H9 (cell line): ENCODE measurements at regions not wholly inside any gene's neighbourhood (a gene's known extent, or its start where the extent isn't known, plus 50 kb on each side); places are given as distances from the start of the nearest gene placed in this dataset.

Experiments
- DNase-seq: peaks from one replicate; pipeline ENCODE4 v3.0.0-alpha.2; 2017
- H2AFZ ChIP-seq: one replicate; pipeline ENCODE4 v1.6.1; 2013; ENCODE audit warnings: mild to moderate bottlenecking, low read length, control low read depth, moderate library complexity
- H2AK5ac ChIP-seq: 2 replicates; pipeline ENCODE4 v1.6.1; 2013; ENCODE audit warnings: low read length, control low read depth, mixed read lengths; ENCODE audit not compliant: insufficient read length
- H2BK120ac ChIP-seq: one replicate; pipeline ENCODE4 v1.6.1; 2013; ENCODE audit warnings: low read depth, mild to moderate bottlenecking, low read length, control low read depth, inconsistent platforms; ENCODE audit not compliant: poor library complexity, severe bottlenecking
- H2BK12ac ChIP-seq: 2 replicates; pipeline ENCODE4 v1.6.1; 2013; ENCODE audit warnings: low read length, control low read depth, mixed read lengths, low read depth; ENCODE audit not compliant: insufficient read length
- H2BK15ac ChIP-seq: 2 replicates; pipeline ENCODE4 v1.6.1; 2013; ENCODE audit warnings: low read depth, low read length, control low read depth
- H2BK20ac ChIP-seq: one replicate; pipeline ENCODE4 v1.6.1; 2013; ENCODE audit warnings: low read depth, mild to moderate bottlenecking, low read length, control low read depth, inconsistent platforms; ENCODE audit not compliant: poor library complexity, severe bottlenecking
- H2BK5ac ChIP-seq: 2 replicates; pipeline ENCODE4 v1.6.1; 2013; ENCODE audit warnings: low read length, control low read depth, mixed read lengths; ENCODE audit not compliant: insufficient read length
- H3K14ac ChIP-seq: 2 replicates; pipeline ENCODE4 v1.6.1; 2013; ENCODE audit warnings: low read length, control low read depth; ENCODE audit not compliant: insufficient read depth
- H3K18ac ChIP-seq: 2 replicates; pipeline ENCODE4 v1.6.1; 2013; ENCODE audit warnings: low read depth, mild to moderate bottlenecking, mixed read lengths, low read length, control low read depth; ENCODE audit not compliant: insufficient read length
- H3K23ac ChIP-seq: 2 replicates; pipeline ENCODE4 v1.6.1; 2013; ENCODE audit warnings: low read length, control low read depth, mixed read lengths, low read depth; ENCODE audit not compliant: insufficient read length
- H3K23me2 ChIP-seq: 2 replicates; pipeline ENCODE4 v1.6.1; 2013; ENCODE audit warnings: low read depth, mild to moderate bottlenecking, mixed read lengths, low read length, control low read depth; ENCODE audit not compliant: insufficient read length, poor library complexity, severe bottlenecking
- H3K27ac ChIP-seq: 2 replicates; pipeline ENCODE4 v1.5.1; 2013; ENCODE audit warnings: low read length, control low read depth, mixed read lengths, low read depth; ENCODE audit not compliant: insufficient read length
- H3K27me3 ChIP-seq: 2 replicates; pipeline ENCODE4 v1.6.1; 2013; ENCODE audit warnings: low read length, control low read depth, inconsistent platforms; ENCODE audit not compliant: insufficient read depth
- H3K4ac ChIP-seq: 2 replicates; pipeline ENCODE4 v1.6.1; 2013; ENCODE audit warnings: low read depth, mild to moderate bottlenecking, control low read depth, inconsistent platforms, low read length, moderate library complexity
- H3K4me1 ChIP-seq: 2 replicates; pipeline ENCODE4 v1.6.1; 2013; ENCODE audit warnings: low read length, control low read depth, inconsistent platforms; ENCODE audit not compliant: insufficient read depth
- H3K4me2 ChIP-seq: 2 replicates; pipeline ENCODE4 v1.6.1; 2013; ENCODE audit warnings: low read length, control low read depth, mixed read lengths; ENCODE audit not compliant: insufficient read length, insufficient read depth
- H3K56ac ChIP-seq: 2 replicates; pipeline ENCODE4 v1.6.1; 2013; ENCODE audit warnings: low read depth, mild to moderate bottlenecking, mixed read lengths, low read length, control low read depth; ENCODE audit not compliant: insufficient read length
- H3K79me1 ChIP-seq: 2 replicates; pipeline ENCODE4 v1.6.1; 2013; ENCODE audit warnings: low read depth, mild to moderate bottlenecking, moderate library complexity, low read length, control low read depth, inconsistent platforms; ENCODE audit not compliant: insufficient read depth, poor library complexity, severe bottlenecking
- H3K79me2 ChIP-seq: 2 replicates; pipeline ENCODE4 v1.6.1; 2013; ENCODE audit warnings: low read length, control low read depth, inconsistent platforms; ENCODE audit not compliant: insufficient read depth
- H3K9ac ChIP-seq: 2 replicates; pipeline ENCODE4 v1.6.1; 2013; ENCODE audit warnings: low read length, control low read depth, mixed read lengths; ENCODE audit not compliant: insufficient read length; ENCODE audit errors: extremely low read depth
- H3K9me3 ChIP-seq: one replicate; pipeline ENCODE4 v1.6.1; 2013; ENCODE audit warnings: low read depth, low read length, inconsistent platforms; ENCODE audit not compliant: control insufficient read depth
- H3T11ph ChIP-seq: one replicate; pipeline ENCODE4 v1.6.1; 2013; ENCODE audit warnings: mild to moderate bottlenecking, low read length, control low read depth, inconsistent platforms
- H4K20me1 ChIP-seq: one replicate; pipeline ENCODE4 v1.6.1; 2013; ENCODE audit not compliant: control insufficient read depth, insufficient read length, insufficient read depth
- H4K5ac ChIP-seq: 2 replicates; pipeline ENCODE4 v1.6.1; 2013; ENCODE audit warnings: low read depth, mild to moderate bottlenecking, mixed read lengths, low read length, control low read depth; ENCODE audit not compliant: insufficient read length
- H4K8ac ChIP-seq: replicated peaks from 2 replicates; pipeline ENCODE4 v1.6.1; 2013; ENCODE audit warnings: low read length, control low read depth, mixed read lengths, low read depth; ENCODE audit not compliant: insufficient read length
- H4K91ac ChIP-seq: 2 replicates; pipeline ENCODE4 v1.6.1; 2013; ENCODE audit warnings: low read depth, mild to moderate bottlenecking, moderate library complexity, mixed read lengths, low read length, control low read depth; ENCODE audit not compliant: insufficient read length
- H3K27ac Mint-ChIP-seq, 3 experiments: 2 replicates in 2 of 3; 3 replicates in 1 of 3; pipeline ENCODE4 v1.8.0; 2020 to 2021; ENCODE audit warnings: mixed read lengths in 3 of 3, mild to moderate bottlenecking in 1 of 3, moderate library complexity in 1 of 3
- H3K27me3 Mint-ChIP-seq: 2 replicates; pipeline ENCODE4 v1.8.0; 2021; ENCODE audit warnings: low read depth, mild to moderate bottlenecking, moderate library complexity, mixed read lengths
- H3K36me3 Mint-ChIP-seq, 3 experiments: 2 replicates in 2 of 3; 3 replicates in 1 of 3; pipeline ENCODE4 v1.8.0; 2020 to 2021; ENCODE audit warnings: low read depth in 3 of 3, mixed read lengths in 3 of 3; ENCODE audit not compliant: insufficient read depth in 1 of 3
- H3K4me1 Mint-ChIP-seq, 2 experiments: 2 replicates each; pipeline ENCODE4 v1.8.0; 2020; ENCODE audit warnings: mixed read lengths in 2 of 2
- H3K4me3 Mint-ChIP-seq, 2 experiments: 2 replicates in 1 of 2; 3 replicates in 1 of 2; pipeline ENCODE4 v1.8.0; 2020 to 2021; ENCODE audit warnings: mild to moderate bottlenecking in 2 of 2, mixed read lengths in 2 of 2, moderate library complexity in 1 of 2
- H3K9me3 Mint-ChIP-seq, 2 experiments: 2 replicates in 1 of 2; 3 replicates in 1 of 2; pipeline ENCODE4 v1.8.0; 2020; ENCODE audit warnings: mild to moderate bottlenecking in 2 of 2, mixed read lengths in 2 of 2, moderate library complexity in 1 of 2
- WGBS: extraction: QIAGEN DNeasy Blood & Tissue Kit; methylation state at CpG from one replicate; pipeline ENCODE4 v1.1.7; 2013; ENCODE audit warnings: missing lambda C conversion rate, low lambda C conversion rate, mixed read lengths; ENCODE audit not compliant: insufficient read length; ENCODE audit errors: extremely low coverage; 5-methylcytosine and 5-hydroxymethylcytosine counted together
- TF ChIP-seq, protein P1 (sequence below): fragments of 200-600 bp; sonication (generic); conservative IDR thresholded peaks from 3 replicates; pipeline ENCODE4 v1.8.0; 2021; ENCODE audit warnings: antibody characterized with exemption, mild to moderate bottlenecking

DNA sequence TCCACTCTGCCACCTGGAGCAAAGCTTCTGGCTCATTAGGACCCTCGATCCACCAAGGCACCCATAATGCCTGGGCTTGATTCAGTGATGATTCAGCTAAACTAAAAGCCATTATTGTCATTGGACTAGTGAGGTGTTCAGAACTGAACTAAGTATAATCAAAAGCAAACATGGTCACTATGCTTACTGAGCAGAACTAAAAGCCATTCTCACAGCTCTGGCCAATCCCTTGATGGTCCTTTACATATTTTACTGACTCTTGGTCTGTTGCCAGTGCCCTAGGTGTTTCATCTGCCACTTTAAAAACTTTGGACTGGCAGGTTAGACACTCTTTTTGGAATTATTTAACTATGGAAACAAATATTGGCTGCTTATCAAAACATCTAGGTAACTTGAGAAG lies 703.5 kb downstream of the FAT4 start:
- Histone ChIP-seq H3K56ac (no peak overlapping the region), H3K9ac (no peak overlapping the region), H3K27ac (no peak overlapping the region), H4K5ac (no peak overlapping the region), H2AFZ (no peak overlapping the region), H3K14ac (no peak overlapping the region), H3T11ph (no peak overlapping the region), H3K23me2 (no peaks in the 10 kb centered on the region), H3K79me2 (no peaks in the 10 kb centered on the region), H2BK12ac (no peak overlapping the region), H3K4ac (no peak overlapping the region), H2BK5ac (no peak overlapping the region), H2BK120ac (no peak overlapping the region), H4K20me1 (no peaks in the 10 kb centered on the region), H3K9me3 (no peaks in the 10 kb centered on the region), H4K8ac (no peak overlapping the region), H3K4me1 (no peaks in the 10 kb centered on the region), H2BK20ac (no peak overlapping the region), H2BK15ac (no peak overlapping the region), H3K23ac (no peak overlapping the region), H3K4me2 (no peak overlapping the region), H4K91ac (no peak overlapping the region), H2AK5ac (no peak overlapping the region), H3K18ac (no peak overlapping the region), H3K27me3 (no peaks in the 10 kb centered on the region), H3K79me1 (no peaks in the 10 kb centered on the region)
- Mint-ChIP-seq H3K36me3 (no peaks in the 10 kb centered on the region), H3K4me3 (no peak overlapping the region), H3K27me3 (no peaks in the 10 kb centered on the region), H3K4me1 (no peaks in the 10 kb centered on the region), H3K27ac (no peak overlapping the region), H3K9me3 (no peaks in the 10 kb centered on the region)
- TF ChIP-seq, protein P1, sequence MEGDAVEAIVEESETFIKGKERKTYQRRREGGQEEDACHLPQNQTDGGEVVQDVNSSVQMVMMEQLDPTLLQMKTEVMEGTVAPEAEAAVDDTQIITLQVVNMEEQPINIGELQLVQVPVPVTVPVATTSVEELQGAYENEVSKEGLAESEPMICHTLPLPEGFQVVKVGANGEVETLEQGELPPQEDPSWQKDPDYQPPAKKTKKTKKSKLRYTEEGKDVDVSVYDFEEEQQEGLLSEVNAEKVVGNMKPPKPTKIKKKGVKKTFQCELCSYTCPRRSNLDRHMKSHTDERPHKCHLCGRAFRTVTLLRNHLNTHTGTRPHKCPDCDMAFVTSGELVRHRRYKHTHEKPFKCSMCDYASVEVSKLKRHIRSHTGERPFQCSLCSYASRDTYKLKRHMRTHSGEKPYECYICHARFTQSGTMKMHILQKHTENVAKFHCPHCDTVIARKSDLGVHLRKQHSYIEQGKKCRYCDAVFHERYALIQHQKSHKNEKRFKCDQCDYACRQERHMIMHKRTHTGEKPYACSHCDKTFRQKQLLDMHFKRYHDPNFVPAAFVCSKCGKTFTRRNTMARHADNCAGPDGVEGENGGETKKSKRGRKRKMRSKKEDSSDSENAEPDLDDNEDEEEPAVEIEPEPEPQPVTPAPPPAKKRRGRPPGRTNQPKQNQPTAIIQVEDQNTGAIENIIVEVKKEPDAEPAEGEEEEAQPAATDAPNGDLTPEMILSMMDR = no peak
- WGBS = no CpG with 5 or more reads among the region's 1 CpG
- no peak for DNase-seq
